Activated CD4-positive, alpha-beta memory T cell treated with anti-CD3 and anti-CD28 coated beads for 36 hours (primary cell): ENCODE measurements at regions not wholly inside any gene's neighbourhood (a gene's known extent, or its start where the extent isn't known, plus 50 kb on each side); places are given as distances from the start of the nearest gene placed in this dataset.

Source experiments
- CTCF ChIA-PET: fragments of 350-600 bp; sonication (Branson Sonifier 250); formaldehyde crosslinking; loops from one replicate; lab custom pipeline; 2021; ENCODE audit warnings: antibody characterized with exemption, inconsistent platforms; lab: Charles Lee
- POLR2A ChIA-PET: fragments of 350-600 bp; sonication (Branson Sonifier 250); formaldehyde crosslinking; loops from one replicate; lab custom pipeline; 2021; ENCODE audit warnings: antibody characterized with exemption; lab: Charles Lee
- DNase-seq: peaks from one replicate; pipeline ENCODE4 v3.0.0-alpha.2; 2020
- H3K27ac Mint-ChIP-seq: one replicate; pipeline ENCODE4 v1.8.0; 2021; ENCODE audit warnings: mixed read lengths
- H3K27me3 Mint-ChIP-seq: one replicate; pipeline ENCODE4 v1.8.0; 2021; ENCODE audit warnings: mixed read lengths
- H3K36me3 Mint-ChIP-seq: one replicate; pipeline ENCODE4 v1.8.0; 2021; ENCODE audit warnings: mixed read lengths
- H3K4me1 Mint-ChIP-seq: one replicate; pipeline ENCODE4 v1.8.0; 2021; ENCODE audit warnings: low read depth, mixed read lengths
- H3K4me3 Mint-ChIP-seq: one replicate; pipeline ENCODE4 v1.8.0; 2021; ENCODE audit warnings: mild to moderate bottlenecking, mixed read lengths
- H3K9me3 Mint-ChIP-seq: one replicate; pipeline ENCODE4 v1.8.0; 2021; ENCODE audit warnings: mixed read lengths
- intact Hi-C: fragments of 100-400 bp; cut with micrococcal nuclease; formaldehyde crosslinking; loops from one replicate; pipeline ENCODE4 v1.15.1; 2023

DNA sequence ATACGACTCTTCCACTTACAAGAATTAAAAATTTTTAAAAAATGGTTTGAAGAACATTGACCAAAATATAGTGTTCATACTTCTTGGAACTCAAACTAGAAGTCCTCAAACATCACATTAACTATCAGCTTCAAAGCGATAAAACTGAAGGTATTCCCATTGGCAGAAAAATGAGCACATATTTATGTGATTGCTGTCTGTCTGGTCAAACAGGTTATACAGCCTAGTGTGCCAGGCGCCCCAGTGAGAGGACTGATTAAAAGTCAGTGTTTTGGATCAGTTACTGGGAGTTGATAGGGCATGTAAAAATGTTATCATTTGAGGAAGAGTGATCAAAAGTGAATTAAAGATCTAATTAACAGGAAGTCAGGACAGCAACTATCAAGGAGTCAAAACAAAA is 738.8 kb downstream of the HDGFL1 start:
- no peak overlapping the region for H3K4me3 Mint-ChIP-seq
- no peaks in the 10 kb centered on the region for H3K27me3 Mint-ChIP-seq
- H3K4me1 Mint-ChIP-seq, result no peaks in the 10 kb centered on the region
- ChIA-PET CTCF (no interaction called here), POLR2A (no interaction called here)
- peaks cover 2% of the 10 kb centered on the region for H3K9me3 Mint-ChIP-seq
- intact Hi-C loops, result no loop called here
- no peak for DNase-seq
- H3K36me3 Mint-ChIP-seq, result no peaks in the 10 kb centered on the region
- H3K27ac Mint-ChIP-seq, result no peak overlapping the region

- no peak overlapping the region for H3K4me3 Mint-ChIP-seq
- intact Hi-C loops, result no loop called here
- no peak for DNase-seq
- H3K27ac Mint-ChIP-seq, result no peak overlapping the region
- ChIA-PET POLR2A (no interaction called here), CTCF (no interaction called here)
- H3K4me1 Mint-ChIP-seq, result no peaks in the 10 kb centered on the region
- H3K9me3 Mint-ChIP-seq, result peaks cover 6% of the 10 kb centered on the region
- no peaks in the 10 kb centered on the region for H3K27me3 Mint-ChIP-seq
- H3K36me3 Mint-ChIP-seq, result no peaks in the 10 kb centered on the region
These were observed 741.8 kb downstream of the HDGFL1 start for GRCh38 chr6:23311211-23311610.

DNA sequence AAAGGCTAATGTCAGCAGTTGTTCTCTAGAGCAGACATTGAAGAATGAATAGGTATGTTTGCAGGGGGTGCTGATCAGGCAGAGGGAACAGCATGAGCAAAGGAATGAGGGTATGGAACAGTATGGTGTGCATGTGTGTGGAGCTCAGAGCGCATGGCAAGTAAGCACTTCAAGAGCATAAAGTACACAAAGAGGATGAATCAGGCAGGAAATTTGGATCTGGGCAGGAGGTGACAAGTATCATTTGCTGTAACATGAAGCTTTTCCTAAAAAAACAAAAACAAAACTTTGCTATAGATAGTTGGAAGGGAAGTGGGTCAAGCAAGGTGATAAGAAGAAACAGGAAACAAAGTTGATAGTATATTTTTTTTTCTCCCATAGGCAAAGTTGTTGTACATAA is 746.8 kb downstream of the HDGFL1 start:
- Mint-ChIP-seq H3K9me3 (peaks cover 4% of the 10 kb centered on the region), H3K4me3 (no peak overlapping the region), H3K27me3 (no peaks in the 10 kb centered on the region), H3K36me3 (no peaks in the 10 kb centered on the region), H3K27ac (no peak overlapping the region), H3K4me1 (no peaks in the 10 kb centered on the region)
- no peak for DNase-seq
- intact Hi-C loops, result no loop called here
- POLR2A ChIA-PET, result no interaction called here
- CTCF ChIA-PET, result no interaction called here

DNA sequence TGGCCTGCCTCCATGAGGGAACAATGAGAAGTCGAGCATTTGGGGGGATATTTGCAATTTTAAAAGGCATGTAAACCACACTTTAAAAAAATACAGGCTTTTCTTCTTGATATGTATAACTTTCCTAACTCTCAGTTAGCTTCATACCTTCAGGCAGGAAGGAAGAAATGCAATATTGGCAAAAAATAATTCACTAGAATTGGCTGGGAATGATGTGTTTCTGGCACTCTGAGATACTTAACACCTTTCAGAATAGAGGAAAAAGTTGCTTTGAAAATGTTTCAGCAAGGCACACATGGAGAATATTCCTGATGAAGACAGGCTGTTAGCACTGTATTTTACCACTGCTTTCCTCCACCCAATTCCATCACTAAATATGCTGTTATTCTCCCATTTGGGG is 747.6 kb downstream of the HDGFL1 start:
- POLR2A ChIA-PET, result no interaction called here
- intact Hi-C loops, result no loop called here
- no peaks in the 10 kb centered on the region for H3K4me1 Mint-ChIP-seq

DNA sequence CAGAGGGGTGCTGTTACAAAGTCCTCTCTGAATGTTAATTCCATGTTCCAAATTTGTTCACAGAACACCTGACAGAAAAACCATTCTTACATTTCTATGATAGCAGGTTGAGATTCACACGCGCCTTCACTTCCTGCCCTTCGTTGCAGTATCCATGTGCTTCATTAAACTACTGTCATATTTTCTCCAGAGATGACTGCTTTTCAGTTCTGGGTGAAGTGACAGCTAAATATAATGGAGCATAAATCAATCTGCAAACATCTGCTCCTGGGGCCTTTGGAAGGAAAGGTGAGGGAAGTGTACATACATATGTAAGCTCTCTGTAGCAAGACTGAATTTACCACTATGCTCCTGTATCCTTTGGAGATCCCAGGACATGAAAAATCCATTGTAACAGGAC is 750.2 kb downstream of the HDGFL1 start:
- Mint-ChIP-seq H3K27me3 (no peaks in the 10 kb centered on the region), H3K27ac (no peak overlapping the region), H3K4me1 (no peaks in the 10 kb centered on the region), H3K36me3 (no peaks in the 10 kb centered on the region), H3K9me3 (peaks cover 4% of the 10 kb centered on the region), H3K4me3 (no peak overlapping the region)
- no peak for DNase-seq
- ChIA-PET POLR2A (no interaction called here), CTCF (no interaction called here)
- intact Hi-C loops, result no loop called here

More for the DNA sequence above, 747.6 kb downstream of the HDGFL1 start:
- no peaks in the 10 kb centered on the region for H3K27me3 Mint-ChIP-seq
- DNase-seq, result no peak
- H3K36me3 Mint-ChIP-seq, result no peaks in the 10 kb centered on the region
- H3K27ac Mint-ChIP-seq, result no peak overlapping the region
- CTCF ChIA-PET, result no interaction called here
- H3K4me3 Mint-ChIP-seq, result no peak overlapping the region
- H3K9me3 Mint-ChIP-seq, result peaks cover 8% of the 10 kb centered on the region

GRCh38 chr6:23320471-23321015 is 751.2 kb downstream of the HDGFL1 start:
- ChIA-PET CTCF (no interaction called here), POLR2A (no interaction called here)
- DNase-seq, result no peak
- H3K9me3 Mint-ChIP-seq, result peaks cover 4% of the 10 kb centered on the region
- no peaks in the 10 kb centered on the region for H3K27me3 Mint-ChIP-seq
- intact Hi-C loops, result no loop called here
- H3K4me3 Mint-ChIP-seq, result no peak overlapping the region
- H3K36me3 Mint-ChIP-seq, result no peaks in the 10 kb centered on the region
- H3K27ac Mint-ChIP-seq, result no peak overlapping the region
- H3K4me1 Mint-ChIP-seq, result no peaks in the 10 kb centered on the region

GRCh38 chr6:23323897-23324296 is 754.5 kb downstream of the HDGFL1 start:
- ChIA-PET CTCF (no interaction called here), POLR2A (no interaction called here)
- H3K4me1 Mint-ChIP-seq, result no peaks in the 10 kb centered on the region
- H3K27ac Mint-ChIP-seq, result no peak overlapping the region
- intact Hi-C loops, result no loop called here
- no peaks in the 10 kb centered on the region for H3K27me3 Mint-ChIP-seq
- no peak for DNase-seq
- peaks cover 4% of the 10 kb centered on the region for H3K9me3 Mint-ChIP-seq
- H3K36me3 Mint-ChIP-seq, result no peaks in the 10 kb centered on the region
- H3K4me3 Mint-ChIP-seq, result no peak overlapping the region

DNA sequence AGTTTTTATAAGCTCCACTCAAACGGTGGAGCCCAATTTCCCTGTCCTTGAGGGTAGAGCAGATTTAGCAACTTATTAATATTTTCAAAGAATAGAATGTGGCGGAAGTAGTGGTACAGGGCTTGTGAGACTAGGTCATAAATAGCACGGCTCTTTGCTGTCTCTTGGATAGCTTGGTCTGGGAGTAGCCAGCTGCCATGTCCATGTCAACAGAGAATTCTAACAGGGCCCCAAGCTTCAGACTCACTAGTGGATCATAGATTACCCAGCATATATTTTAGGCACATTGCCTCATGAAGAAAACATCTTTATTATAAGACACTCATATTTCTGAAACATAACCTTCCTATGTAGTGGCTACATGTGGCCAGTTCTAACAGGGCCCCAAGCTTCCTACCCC is 755.7 kb downstream of the HDGFL1 start:
- ChIA-PET POLR2A (no interaction called here), CTCF (no interaction called here)
- Mint-ChIP-seq H3K36me3 (no peaks in the 10 kb centered on the region), H3K9me3 (peaks cover 4% of the 10 kb centered on the region), H3K27me3 (no peaks in the 10 kb centered on the region), H3K4me3 (no peak overlapping the region), H3K27ac (no peak overlapping the region), H3K4me1 (no peaks in the 10 kb centered on the region)
- intact Hi-C loops, result no loop called here
- DNase-seq, result no peak

DNA sequence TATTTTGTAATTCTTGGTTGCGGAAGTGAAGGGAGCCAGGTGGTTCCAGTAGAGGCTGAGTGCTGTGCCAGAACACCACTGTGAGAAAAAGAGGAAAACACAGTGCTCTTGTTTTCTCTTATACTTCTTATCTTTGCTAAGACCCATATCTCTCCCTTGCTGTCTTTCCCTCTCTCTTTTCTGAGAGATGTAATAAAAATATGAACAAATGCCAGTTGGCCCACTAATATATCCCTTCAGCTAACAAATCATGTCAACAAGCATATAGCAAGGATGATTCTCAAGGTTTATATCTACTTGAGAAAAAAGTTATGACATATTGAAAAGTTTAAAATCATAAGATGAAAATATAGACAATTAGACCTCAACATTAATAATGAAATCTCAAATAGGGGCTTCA is 758.3 kb downstream of the HDGFL1 start:
- Mint-ChIP-seq H3K4me1 (no peaks in the 10 kb centered on the region), H3K4me3 (no peak overlapping the region)
- intact Hi-C loops, result no loop called here

DNA sequence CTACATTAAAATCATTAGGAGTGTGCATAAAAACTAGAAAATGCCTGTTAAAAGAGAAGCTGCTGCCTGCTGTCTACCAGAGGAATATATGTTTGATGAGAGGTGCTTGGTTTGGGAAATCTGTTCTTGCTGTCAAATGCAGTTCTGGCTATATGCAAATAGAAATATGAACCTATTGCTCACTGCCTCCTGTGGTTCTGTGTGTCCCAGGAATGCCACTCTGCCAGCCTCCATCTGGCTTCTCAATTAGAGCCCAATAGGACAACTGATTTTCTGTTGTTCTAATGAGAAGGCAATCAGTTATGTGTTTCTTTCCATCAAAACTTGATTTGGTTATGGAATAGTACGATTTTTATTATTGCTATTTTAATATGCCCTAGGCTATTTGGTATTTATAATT is 759.7 kb downstream of the HDGFL1 start:
- DNase-seq, result no peak
- Mint-ChIP-seq H3K4me1 (no peaks in the 10 kb centered on the region), H3K36me3 (no peaks in the 10 kb centered on the region), H3K4me3 (no peak overlapping the region), H3K9me3 (no peaks in the 10 kb centered on the region), H3K27me3 (no peaks in the 10 kb centered on the region), H3K27ac (no peak overlapping the region)
- intact Hi-C loops, result no loop called here
- POLR2A ChIA-PET, result no interaction called here
- CTCF ChIA-PET, result no interaction called here

More for the DNA sequence above, 758.3 kb downstream of the HDGFL1 start:
- DNase-seq, result no peak
- H3K27me3 Mint-ChIP-seq, result no peaks in the 10 kb centered on the region
- ChIA-PET CTCF (interaction anchor here (0.5 kb wide), 1 partner anchor 827 kb away, joined by 3 read pairs; no protein-coding TSS in a partner anchor), POLR2A (no interaction called here)
- no peaks in the 10 kb centered on the region for H3K9me3 Mint-ChIP-seq
- no peak overlapping the region for H3K27ac Mint-ChIP-seq
- no peaks in the 10 kb centered on the region for H3K36me3 Mint-ChIP-seq

GRCh38 chr6:23330632-23331031 is 761.3 kb downstream of the HDGFL1 start:
- H3K4me3 Mint-ChIP-seq, result no peak overlapping the region
- no peaks in the 10 kb centered on the region for H3K9me3 Mint-ChIP-seq
- H3K27ac Mint-ChIP-seq, result no peak overlapping the region
- no peaks in the 10 kb centered on the region for H3K4me1 Mint-ChIP-seq
- H3K36me3 Mint-ChIP-seq, result no peaks in the 10 kb centered on the region
- intact Hi-C loops, result no loop called here
- CTCF ChIA-PET, result no interaction called here
- no peak for DNase-seq
- no peaks in the 10 kb centered on the region for H3K27me3 Mint-ChIP-seq
- POLR2A ChIA-PET, result no interaction called here

- H3K27me3 Mint-ChIP-seq, result no peaks in the 10 kb centered on the region
- no peak overlapping the region for H3K27ac Mint-ChIP-seq
- intact Hi-C loops, result no loop called here
- CTCF ChIA-PET, result no interaction called here
- no peaks in the 10 kb centered on the region for H3K4me1 Mint-ChIP-seq
- POLR2A ChIA-PET, result no interaction called here
- no peak overlapping the region for H3K4me3 Mint-ChIP-seq
- no peak for DNase-seq
- H3K9me3 Mint-ChIP-seq, result no peaks in the 10 kb centered on the region
- no peaks in the 10 kb centered on the region for H3K36me3 Mint-ChIP-seq
These were observed 765.0 kb downstream of the HDGFL1 start for GRCh38 chr6:23334360-23334759.

GRCh38 chr6:23335894-23336293 is 766.5 kb downstream of the HDGFL1 start:
- POLR2A ChIA-PET, result no interaction called here
- H3K27ac Mint-ChIP-seq, result no peak overlapping the region
- intact Hi-C loops, result no loop called here
- no peaks in the 10 kb centered on the region for H3K36me3 Mint-ChIP-seq
- no peaks in the 10 kb centered on the region for H3K27me3 Mint-ChIP-seq
- no peak overlapping the region for H3K4me3 Mint-ChIP-seq
- CTCF ChIA-PET, result no interaction called here
- no peak for DNase-seq
- no peaks in the 10 kb centered on the region for H3K4me1 Mint-ChIP-seq
- no peaks in the 10 kb centered on the region for H3K9me3 Mint-ChIP-seq
